ENCODE measurements at regions not wholly inside any gene's neighbourhood (a gene's known extent, or its start where the extent isn't known, plus 50 kb on each side); places are given as distances from the start of the nearest gene placed in this dataset.

GRCh38 chr4:25563071-25563564 is 92.5 kb upstream of the SLC34A2 start:
- no peaks in the 10 kb centered on the region for H3K9me3 ChIP-seq (ENCODE audit: insufficient read depth, low read length)
- no peak overlapping the region for H3K4me2 ChIP-seq (ENCODE audit: low read depth, low read length, poor library complexity, severe bottlenecking)
- no peak overlapping the region for H2AFZ ChIP-seq (ENCODE audit: low read depth, low read length, severe bottlenecking)
- H4K20me1 ChIP-seq (ENCODE audit: low read depth, low read length) = no peaks in the 10 kb centered on the region
- H3K9ac ChIP-seq (ENCODE audit: low read length) = no peak overlapping the region
- H3K79me2 ChIP-seq (ENCODE audit: insufficient read depth, low read length) = no peaks in the 10 kb centered on the region
- TF ChIP-seq CTCF (IDR thresholded peaks at IDR 0.05; ENCODE audit: insufficient read depth, low read length, poor library complexity, severe bottlenecking) (no peak), EZH2phosphoT487 (conservative IDR thresholded peaks at IDR 0.05; ENCODE audit: low read length) (no peak)
- no peaks in the 10 kb centered on the region for H3F3A ChIP-seq (ENCODE audit: insufficient read depth)
- H3K27ac ChIP-seq (ENCODE audit: low read depth, low read length) = no peak overlapping the region
- no peaks in the 10 kb centered on the region for H3K9me2 ChIP-seq (replicated peaks; ENCODE audit: insufficient read depth, low read length)
- no peaks in the 10 kb centered on the region for H3K36me3 ChIP-seq (ENCODE audit: low read length)
- no peak overlapping the region for H3K4me3 ChIP-seq (ENCODE audit: insufficient read depth, low read length, poor library complexity, severe bottlenecking)
- H3K27me3 ChIP-seq (ENCODE audit: low read length) = no peaks in the 10 kb centered on the region

- no peak for TF ChIP-seq EZH2phosphoT487 (conservative IDR thresholded peaks at IDR 0.05; ENCODE audit: low read length)
- no peak for TF ChIP-seq CTCF (IDR thresholded peaks at IDR 0.05; ENCODE audit: insufficient read depth, low read length, poor library complexity, severe bottlenecking)
- no peak overlapping the region for H3K4me3 ChIP-seq (ENCODE audit: insufficient read depth, low read length, poor library complexity, severe bottlenecking)
- H3K9ac ChIP-seq (ENCODE audit: low read length) = no peak overlapping the region
- no peaks in the 10 kb centered on the region for H3K27me3 ChIP-seq (ENCODE audit: low read length)
- H2AFZ ChIP-seq (ENCODE audit: low read depth, low read length, severe bottlenecking) = no peak overlapping the region
- no peaks in the 10 kb centered on the region for H3K9me3 ChIP-seq (ENCODE audit: insufficient read depth, low read length)
- no peaks in the 10 kb centered on the region for H3F3A ChIP-seq (ENCODE audit: insufficient read depth)
- no peaks in the 10 kb centered on the region for H4K20me1 ChIP-seq (ENCODE audit: low read depth, low read length)
- no peaks in the 10 kb centered on the region for H3K9me2 ChIP-seq (replicated peaks; ENCODE audit: insufficient read depth, low read length)
- no peaks in the 10 kb centered on the region for H3K36me3 ChIP-seq (ENCODE audit: low read length)
- no peaks in the 10 kb centered on the region for H3K79me2 ChIP-seq (ENCODE audit: insufficient read depth, low read length)
- no peak overlapping the region for H3K27ac ChIP-seq (ENCODE audit: low read depth, low read length)
- no peak overlapping the region for H3K4me2 ChIP-seq (ENCODE audit: low read depth, low read length, poor library complexity, severe bottlenecking)
Measured at GRCh38 chr4:25564836-25565235, 90.8 kb upstream of the SLC34A2 start.

GRCh38 chr4:25567253-25567652 is 88.4 kb upstream of the SLC34A2 start:
- no peaks in the 10 kb centered on the region for H4K20me1 ChIP-seq (ENCODE audit: low read depth, low read length)

More at GRCh38 chr4:25567253-25567652, 88.4 kb upstream of the SLC34A2 start:
- Histone ChIP-seq H3K36me3 (ENCODE audit: low read length) (no peaks in the 10 kb centered on the region), H3F3A (ENCODE audit: insufficient read depth) (no peaks in the 10 kb centered on the region), H3K9me3 (ENCODE audit: insufficient read depth, low read length) (no peaks in the 10 kb centered on the region), H3K4me3 (ENCODE audit: insufficient read depth, low read length, poor library complexity, severe bottlenecking) (no peak overlapping the region), H3K4me2 (ENCODE audit: low read depth, low read length, poor library complexity, severe bottlenecking) (no peak overlapping the region), H3K79me2 (ENCODE audit: insufficient read depth, low read length) (no peaks in the 10 kb centered on the region), H2AFZ (ENCODE audit: low read depth, low read length, severe bottlenecking) (no peak overlapping the region), H3K27me3 (ENCODE audit: low read length) (no peaks in the 10 kb centered on the region), H3K9me2 (replicated peaks; ENCODE audit: insufficient read depth, low read length) (no peaks in the 10 kb centered on the region), H3K9ac (ENCODE audit: low read length) (no peak overlapping the region), H3K27ac (ENCODE audit: low read depth, low read length) (no peak overlapping the region)
- no peak for TF ChIP-seq CTCF (IDR thresholded peaks at IDR 0.05; ENCODE audit: insufficient read depth, low read length, poor library complexity, severe bottlenecking)
